D341Med (cell line): ENCODE measurements at regions not wholly inside any gene's neighbourhood (a gene's known extent, or its start where the extent isn't known, plus 50 kb on each side); places are given as distances from the start of the nearest gene placed in this dataset.
"Not testable (repeated sequence)": the region's sequence is repeated elsewhere in the genome, so short reads cannot be mapped to it uniquely, and the experiment has no call there.

ENCODE experiments used
- DNase-seq: peaks from one replicate; pipeline ENCODE4 v3.0.0; 2012; ENCODE audit warnings: low spot score

DNA sequence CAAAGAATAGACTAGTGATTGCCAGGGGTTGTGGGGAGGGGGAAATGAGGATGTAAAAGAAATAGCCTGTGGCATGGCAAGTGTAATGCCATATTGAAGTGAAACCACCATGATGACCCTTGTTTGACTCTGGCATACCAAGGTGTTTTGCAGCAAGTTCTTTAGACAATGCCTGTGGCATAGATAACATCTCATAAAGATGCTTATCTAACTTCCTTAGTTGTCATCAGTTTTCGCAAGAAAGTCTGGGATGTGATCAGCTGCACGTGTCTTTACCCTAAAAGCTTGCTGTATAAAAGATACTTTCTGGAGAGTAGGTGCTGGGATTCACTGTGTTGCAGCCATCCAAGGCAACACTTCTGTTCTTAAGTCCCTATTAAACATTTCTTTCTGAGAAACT, 176.1 kb upstream of the MAGEB16 start:
- no peak for DNase-seq

DNA sequence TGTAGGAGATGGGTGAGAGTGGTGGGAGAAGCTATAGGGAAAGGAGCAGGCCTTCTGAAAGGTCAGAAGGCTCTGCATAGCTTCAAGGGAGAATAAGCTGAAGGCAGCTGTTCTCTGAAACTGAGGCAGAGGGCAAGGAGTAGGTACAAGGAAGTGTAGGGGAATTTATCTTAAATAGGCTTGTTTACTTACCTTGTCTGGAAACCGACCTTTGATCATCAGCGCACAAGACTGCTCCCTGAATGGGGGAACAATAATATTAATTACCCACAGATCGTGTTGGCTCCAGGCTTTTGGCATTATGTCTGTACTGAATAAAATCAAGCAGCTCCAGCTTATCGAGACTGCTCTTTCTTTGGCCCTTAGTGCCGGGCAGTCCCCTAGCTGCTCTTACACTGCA, 175.5 kb upstream of the MAGEB16 start:
- DNase-seq: no peak

DNA sequence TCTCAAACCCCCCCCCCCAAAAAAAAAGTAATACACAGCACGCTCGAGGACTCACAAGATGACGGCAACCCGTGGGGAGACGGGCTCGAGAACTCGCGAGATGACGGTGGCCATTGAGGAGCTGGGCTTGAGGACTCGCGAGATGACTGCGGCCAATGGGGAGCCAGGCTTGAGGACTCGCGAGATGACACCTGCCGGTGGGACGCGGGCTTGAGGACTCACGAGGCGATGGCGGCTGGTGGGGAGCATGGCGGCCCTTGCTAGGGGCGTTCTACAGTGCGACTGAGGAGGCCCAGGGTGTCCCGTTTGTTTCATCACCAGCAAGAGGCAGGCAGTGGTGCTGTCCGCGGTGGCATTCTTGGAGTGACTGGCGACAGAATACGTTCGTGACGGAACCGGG, 172.4 kb upstream of the MAGEB16 start:
- no peak for DNase-seq

DNA sequence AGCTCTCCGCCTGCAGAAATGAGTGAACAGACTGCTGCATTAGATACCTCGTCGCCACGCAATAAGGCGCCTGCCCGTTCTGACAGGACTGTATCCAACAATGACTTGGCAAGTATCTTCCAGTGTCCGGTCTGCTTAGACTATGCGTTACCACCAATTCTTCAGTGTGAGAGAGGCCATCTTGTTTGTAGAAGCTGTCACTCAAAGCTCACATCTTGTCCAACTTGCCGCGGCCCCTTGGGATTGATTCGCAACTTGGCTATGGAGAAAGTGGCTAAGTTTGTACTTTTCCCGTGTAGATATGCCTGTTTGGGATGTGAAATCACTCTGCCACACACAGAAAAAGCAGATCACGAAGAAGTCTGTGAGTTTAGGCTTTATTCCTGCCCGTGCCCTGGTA, 172.0 kb upstream of the MAGEB16 start:
- no peak for DNase-seq

DNA sequence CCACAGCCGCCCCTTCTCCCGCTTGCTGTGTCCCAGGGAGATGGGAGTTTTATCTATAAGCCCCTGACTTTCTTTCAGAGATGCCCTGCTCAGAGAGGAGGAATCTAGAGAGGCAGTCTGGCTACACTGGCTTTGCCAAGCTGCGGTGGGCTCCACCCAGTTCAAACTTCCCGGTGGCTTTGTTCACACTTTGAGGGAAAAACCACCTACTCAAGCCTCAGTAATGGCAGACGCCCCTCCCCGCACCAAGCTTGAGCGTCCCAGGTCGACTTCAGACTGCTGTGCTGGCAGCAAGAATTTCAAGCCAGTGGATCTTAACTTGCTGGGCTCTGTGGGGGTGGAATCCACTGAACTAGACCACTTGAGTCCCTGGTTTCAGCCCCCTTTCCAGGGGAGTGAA, 162.2 kb upstream of the MAGEB16 start:
- DNase-seq: not testable (repeated sequence)

DNA sequence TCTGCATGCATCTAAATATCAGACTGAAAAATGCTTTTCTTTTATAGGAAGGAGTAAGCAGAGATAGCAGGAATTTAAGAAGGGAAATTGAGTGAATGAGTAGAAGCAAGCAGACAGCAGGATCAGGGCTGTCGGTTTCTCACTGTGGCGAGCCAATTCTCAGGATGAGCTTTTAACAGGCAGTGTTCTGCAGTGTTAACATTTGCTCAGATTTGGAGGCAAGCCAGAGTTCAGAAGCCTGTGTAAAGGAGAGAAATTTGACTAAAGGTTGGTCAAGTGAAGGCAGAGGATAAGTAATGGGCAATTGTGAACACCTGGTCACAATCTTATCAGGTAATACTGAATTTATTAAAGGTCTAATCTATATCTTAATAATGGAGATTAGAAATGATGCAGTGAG, 133.3 kb upstream of the MAGEB16 start:
- DNase-seq: peak; percentile 9

DNA sequence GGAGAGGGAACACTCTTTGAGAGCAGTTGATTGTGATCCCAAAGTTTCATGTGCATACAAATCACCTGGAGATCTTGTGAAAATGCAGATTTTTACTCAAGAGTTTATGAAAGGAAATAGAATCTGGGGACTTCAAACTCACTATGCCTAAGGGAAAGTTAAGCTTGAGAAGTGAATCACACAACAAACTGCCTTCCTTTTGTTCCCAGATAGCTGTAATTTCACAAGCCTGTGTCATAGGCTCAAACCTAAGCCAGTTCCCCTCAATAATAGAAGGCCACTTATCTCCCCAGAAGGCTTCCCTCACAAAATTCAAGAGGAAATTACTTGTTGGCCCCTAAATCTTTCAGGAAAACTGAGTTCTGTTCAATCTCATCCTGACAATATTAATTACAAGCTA, 132.8 kb upstream of the MAGEB16 start:
- DNase-seq: no peak

DNA sequence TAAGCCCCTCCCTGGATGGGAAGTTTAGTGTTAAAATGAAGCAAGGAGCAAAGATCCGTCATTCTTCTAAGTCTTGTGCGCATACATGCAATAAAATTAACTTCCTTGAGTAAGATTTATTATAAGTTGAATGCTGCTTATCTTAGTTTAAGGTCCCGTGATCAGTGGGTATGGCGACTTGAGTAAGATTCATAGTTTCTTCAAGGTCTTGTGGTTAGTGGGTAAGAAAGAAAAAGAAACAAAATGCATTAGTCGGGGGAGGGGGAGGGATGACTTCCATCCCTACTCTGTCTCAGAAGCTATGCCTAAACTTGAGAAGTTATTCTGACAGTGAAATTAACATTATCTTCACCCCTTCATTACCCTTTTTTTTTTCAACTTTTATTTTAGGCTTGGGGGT, 127.3 kb upstream of the MAGEB16 start:
- no peak for DNase-seq

DNA sequence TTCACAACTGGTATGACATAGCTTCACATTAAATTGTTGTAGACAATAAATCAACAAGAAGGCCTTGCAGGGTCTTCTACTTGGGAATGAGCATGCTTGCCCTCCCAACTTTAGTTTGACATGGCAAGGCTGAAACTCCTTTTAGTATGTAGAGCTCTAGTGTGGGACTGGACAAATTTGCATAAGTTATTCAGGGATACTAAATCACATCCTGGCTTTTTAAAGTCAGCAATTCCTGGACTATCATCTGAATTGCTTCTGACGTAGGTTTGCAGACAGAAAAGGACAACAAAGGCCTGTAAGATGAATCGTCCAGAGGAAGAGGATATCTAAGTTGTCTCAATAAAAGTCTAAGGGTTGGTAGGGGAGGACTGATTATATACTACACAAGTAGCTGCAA, 123.0 kb upstream of the MAGEB16 start:
- no peak for DNase-seq

DNA sequence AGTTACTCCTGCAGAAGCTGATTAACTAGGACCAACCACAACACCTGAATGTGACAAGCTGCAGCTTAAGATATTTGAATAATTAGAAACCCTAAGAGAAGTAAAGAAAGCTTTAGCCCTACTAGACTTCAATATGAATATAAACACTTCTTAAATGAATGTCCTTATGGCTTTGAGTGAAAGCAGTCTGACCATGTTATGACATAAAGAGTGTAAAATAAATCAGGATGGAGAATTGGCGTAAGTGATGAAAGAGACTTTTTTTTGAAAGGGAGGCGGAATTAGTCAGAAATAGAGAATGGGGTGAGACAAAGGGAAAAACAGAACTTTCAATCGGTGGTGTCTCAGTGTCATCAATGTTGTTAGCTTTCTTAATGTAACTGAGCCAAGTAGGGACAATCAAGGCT, 117.2 kb upstream of the MAGEB16 start:
- no peak for DNase-seq

DNA sequence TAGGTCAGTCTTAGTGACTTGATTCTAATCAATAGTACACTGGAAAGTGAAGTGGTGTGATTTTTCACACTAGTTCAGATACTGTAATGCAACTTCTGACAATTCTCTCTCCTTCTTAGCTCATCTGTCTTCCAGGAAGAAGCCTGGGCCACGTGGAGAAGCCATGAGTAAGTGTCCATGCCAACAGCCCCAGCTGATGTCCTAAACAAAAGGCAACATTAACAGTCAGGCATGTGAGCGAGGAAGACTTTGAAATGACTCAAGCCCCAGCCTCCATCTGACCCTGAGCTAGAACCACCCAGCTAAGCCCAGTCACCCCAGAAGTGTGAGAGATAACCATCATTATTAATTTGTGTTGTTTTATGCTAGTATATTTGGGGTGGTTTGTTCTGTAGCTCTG, 115.7 kb upstream of the MAGEB16 start:
- DNase-seq: no peak

DNA sequence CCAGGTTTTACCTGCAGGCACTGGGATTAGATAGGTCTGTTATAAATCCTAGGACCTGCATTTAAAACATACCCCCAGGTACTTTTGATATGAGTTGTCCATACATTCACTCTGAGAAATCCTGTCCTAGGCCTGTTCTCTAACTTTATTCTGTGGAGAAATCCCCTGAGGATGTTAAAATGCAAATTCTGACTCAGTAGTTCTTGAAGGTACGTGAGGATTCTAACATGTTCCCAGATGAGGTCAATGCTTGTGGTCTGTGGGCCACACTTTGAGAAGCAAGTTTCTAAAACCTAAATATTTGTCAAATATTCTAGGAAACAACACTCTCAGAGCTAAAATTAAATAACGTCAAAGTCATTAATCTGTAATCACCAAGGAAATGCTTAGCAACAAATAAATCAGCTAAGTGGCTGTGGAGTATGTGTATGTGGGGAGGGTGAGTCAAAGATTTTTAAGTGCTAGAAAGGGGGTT, 101.3 kb upstream of the MAGEB16 start:
- no peak for DNase-seq

DNA sequence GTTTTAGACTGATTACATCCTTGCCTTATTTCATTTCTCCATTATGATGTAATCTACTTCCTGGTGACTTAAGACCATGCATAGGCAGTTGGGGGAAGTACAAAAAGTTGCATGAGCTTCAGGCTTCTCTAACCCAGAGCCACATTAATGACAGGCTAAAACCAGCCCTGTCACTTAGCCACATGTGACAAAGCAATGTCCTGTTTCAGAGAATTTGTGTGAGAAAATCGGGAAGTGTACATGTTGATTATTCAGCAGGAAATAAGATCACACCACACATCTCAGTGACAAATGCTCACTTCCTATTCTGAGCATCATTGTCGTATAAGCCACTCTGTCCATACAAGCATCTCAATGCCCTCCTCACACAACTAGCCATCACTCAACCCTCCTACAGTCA, 98.5 kb upstream of the MAGEB16 start:
- DNase-seq: no peak

DNA sequence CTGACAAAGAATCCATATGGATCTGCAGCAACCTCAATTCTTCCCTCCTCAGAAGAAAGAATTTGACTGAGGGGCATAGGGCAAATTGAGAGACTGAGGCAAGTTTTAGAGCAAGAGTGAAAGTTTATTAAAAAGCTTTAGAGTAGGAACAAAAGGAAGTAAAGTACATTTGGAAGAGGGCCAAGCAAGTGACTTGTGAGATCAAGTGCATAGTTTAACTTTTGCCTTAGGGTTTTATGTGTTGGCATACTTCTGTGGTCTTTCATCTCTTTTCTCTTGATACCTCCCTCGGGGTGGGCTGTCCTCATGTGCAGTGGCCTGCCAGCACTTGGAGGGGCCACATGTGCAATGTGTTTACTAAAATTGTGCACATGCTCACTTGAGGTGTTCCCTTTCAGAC, 98.0 kb upstream of the MAGEB16 start:
- no peak for DNase-seq

DNA sequence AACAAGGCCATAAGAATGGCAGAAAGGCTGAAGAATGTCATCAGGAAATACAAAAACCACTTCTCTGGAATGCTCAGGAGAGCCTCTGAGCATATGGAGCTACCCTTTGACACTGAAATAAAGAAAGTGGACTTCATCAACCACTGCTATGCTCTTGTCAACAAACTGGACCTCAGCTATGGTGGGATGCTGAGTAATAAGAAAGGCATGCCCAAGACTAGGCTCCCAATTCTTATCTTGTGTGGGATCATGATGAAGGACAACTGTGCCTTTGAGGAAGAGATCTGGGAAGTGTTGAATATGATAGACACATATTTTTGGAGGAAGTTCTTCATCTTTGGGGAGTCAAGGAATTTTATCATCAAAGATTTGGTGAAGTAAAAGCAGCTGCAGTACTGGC, 86.9 kb upstream of the MAGEB16 start:
- DNase-seq: no peak

DNA sequence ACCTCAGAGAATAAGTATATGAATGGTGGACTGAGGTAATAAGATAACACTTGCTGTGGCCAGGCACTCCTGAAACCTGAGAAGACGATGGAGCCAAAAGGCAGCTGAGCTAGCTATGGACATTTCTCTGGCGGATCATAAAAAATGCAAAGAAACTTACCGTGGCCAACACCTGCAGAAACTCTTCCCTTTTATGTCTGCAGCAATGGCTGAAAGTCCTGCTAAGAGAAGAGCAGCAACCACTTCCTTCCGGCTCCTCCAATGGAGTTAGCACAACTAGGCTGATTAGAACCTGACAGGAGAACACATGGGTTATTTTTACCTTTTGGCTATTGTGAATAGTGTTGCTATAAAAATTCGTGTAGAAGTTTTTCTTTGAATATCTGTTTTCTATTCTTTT, 76.0 kb upstream of the MAGEB16 start:
- no peak for DNase-seq

DNA sequence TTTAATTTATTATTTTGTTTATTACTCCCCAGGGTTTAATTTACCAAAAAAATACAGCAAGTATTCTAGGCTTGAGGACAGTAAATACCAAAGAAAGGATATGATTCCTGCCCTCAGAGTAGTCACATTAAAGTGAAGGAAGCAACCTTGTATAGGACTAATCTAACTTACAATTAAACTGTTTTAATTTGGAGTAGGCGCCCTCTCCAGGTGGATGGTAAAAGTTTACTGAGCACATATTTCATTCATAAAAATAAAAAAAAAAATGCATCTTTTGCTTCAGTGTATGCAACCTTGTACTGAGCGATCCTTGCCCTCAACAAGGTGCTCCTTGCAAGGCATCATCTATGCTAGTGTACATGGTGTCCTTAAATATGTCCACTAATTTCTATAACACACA, 72.0 kb upstream of the MAGEB16 start:
- peak; percentile 5 for DNase-seq

DNA sequence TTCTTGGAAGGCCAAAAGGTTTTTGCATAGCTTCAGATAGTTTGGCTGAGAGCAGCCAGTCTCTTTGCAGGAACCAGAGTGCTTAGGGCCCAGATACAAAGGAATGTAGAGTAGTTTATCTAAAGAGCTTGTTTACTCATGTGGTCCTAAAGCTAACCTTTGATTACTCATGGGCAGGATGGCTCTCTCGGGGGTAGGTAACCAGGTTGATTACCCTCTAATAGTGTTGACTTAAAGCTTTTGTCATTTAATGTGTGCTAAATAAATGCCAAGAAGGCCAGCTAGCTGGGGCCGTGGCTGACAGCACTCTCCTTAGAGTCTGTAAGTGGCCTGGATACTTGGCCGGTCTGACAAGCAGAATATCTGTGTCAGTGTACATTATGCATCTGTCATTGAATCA, 69.7 kb upstream of the MAGEB16 start:
- no peak for DNase-seq

DNA sequence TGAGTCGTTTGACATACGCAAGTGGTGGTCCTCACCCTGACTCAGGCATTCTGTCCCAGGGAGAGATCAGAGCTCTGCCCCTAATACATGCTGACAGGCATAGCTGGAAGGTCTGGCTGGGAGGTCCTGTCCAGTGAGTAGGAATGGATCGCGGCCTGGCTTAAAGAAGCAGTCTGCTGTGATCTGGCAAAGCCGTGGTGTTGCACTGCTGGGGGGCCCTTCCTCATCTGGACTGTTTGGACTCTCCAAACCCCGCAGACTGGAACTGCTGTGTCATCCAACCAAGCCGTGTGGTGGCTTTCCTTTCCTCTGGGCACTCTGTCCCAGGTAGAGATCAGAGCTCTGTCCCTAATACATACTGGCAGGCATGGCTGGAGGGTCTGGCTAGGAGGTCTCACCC, 64.3 kb upstream of the MAGEB16 start:
- DNase-seq: no peak

DNA sequence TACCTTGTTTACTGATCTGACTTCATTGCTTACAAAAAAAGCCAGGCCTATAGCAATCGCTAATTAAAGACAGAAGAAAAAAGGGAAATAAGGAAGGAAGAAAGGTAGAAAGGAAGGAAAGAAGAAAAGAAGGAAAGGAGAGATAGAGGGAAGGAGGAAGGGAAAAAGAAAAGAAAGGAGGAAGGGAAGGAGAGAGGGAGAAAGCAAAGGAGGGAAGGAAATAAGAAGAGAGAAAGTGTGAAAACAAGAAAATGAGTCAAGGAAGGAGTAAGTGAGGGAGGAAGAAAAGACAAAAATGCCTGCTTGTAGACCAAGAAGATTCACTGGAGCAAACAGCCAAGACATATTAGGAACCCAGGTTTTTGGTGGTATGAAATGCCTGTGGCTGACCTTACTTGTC, 57.0 kb upstream of the MAGEB16 start:
- no peak for DNase-seq

DNA sequence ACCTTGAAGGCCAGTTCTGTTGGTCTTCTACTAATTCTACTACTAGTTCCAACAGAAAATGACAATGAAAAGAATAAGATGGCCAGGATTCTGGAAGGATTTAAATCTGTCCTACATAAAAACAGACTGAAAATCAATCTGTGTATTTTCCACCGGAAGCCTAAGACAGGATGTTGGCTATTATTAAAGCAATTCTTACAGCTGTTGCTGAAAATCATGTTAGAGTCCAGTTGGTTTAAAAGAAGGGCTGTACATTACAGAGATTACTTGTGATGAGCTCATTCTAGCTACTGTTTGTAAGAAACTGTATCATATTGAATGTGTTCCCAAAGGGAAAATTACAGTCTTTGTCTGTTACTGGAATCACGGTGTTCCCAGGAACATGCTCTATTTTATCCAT, 54.8 kb upstream of the MAGEB16 start:
- no peak for DNase-seq
